Cardiac fibroblast (primary cell): ENCODE measurements at regions not wholly inside any gene's neighbourhood (a gene's known extent, or its start where the extent isn't known, plus 50 kb on each side); places are given as distances from the start of the nearest gene placed in this dataset.

Experiments used
- DNase-seq, 2 donors: peaks; one replicate each; pipeline versions ENCODE4 v3.0.0 to v3.0.0-alpha.2; 2010; ENCODE audit warnings: low read depth in 2 of 2
- H3K4me3 ChIP-seq, 2 donors: replicated peaks in 1 of 2; 1 replicate in 1 of 2; 2 replicates in 1 of 2; pipeline ENCODE4 v1.5.1; 2011; ENCODE audit warnings: low read depth in 2 of 2, low read length in 2 of 2, mild to moderate bottlenecking in 2 of 2, moderate library complexity in 1 of 2
- TF ChIP-seq, protein P1 (sequence below): IDR thresholded peaks from one replicate; pipeline ENCODE4 v1.5.1; 2011; ENCODE audit warnings: low read depth, mild to moderate bottlenecking, low read length, inconsistent platforms

DNA sequence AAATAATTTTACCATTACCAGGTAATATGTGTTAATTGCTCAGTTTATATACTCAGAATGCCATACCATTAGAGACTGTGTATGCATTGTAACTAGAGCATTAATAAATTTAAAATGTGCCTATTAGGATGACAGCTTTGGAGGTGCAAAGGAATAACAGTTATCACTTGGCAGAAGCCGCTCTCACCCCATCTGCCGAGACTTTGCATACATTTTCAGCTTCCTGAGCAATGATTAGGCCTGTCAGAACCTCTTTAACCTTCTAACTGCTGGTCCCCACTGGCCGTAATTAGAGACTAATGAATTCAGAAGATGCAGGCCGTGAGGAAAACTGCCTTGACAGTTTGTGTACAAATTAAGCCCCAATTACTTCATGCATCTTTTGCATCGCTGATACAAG, 158.0 kb upstream of the PROX1 start:
- H3K4me3 ChIP-seq = no peak overlapping the region
- TF ChIP-seq, protein P1, sequence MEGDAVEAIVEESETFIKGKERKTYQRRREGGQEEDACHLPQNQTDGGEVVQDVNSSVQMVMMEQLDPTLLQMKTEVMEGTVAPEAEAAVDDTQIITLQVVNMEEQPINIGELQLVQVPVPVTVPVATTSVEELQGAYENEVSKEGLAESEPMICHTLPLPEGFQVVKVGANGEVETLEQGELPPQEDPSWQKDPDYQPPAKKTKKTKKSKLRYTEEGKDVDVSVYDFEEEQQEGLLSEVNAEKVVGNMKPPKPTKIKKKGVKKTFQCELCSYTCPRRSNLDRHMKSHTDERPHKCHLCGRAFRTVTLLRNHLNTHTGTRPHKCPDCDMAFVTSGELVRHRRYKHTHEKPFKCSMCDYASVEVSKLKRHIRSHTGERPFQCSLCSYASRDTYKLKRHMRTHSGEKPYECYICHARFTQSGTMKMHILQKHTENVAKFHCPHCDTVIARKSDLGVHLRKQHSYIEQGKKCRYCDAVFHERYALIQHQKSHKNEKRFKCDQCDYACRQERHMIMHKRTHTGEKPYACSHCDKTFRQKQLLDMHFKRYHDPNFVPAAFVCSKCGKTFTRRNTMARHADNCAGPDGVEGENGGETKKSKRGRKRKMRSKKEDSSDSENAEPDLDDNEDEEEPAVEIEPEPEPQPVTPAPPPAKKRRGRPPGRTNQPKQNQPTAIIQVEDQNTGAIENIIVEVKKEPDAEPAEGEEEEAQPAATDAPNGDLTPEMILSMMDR = no peak
- no peak for DNase-seq

DNA sequence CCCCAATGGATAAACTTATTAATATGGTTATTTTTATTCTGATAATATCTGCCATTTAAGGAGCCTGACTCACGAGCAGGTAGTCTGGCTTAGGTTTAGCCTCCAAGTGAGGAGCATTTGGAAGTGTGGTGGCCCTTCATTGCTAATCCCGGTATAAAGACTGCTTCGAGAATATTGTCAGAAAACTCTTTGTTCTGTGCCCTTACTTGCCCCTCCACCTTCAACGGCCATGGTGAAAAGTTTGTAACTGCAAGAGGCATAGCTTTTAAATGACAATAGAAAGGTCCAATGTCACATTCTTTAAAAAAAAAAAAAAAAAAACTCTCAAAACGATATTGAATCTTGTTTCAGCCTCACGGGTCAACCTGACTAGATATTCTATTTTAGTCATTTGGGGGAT, 157.4 kb upstream of the PROX1 start:
- no peak overlapping the region for H3K4me3 ChIP-seq
- TF ChIP-seq, protein P1 = no peak
- no peak for DNase-seq

DNA sequence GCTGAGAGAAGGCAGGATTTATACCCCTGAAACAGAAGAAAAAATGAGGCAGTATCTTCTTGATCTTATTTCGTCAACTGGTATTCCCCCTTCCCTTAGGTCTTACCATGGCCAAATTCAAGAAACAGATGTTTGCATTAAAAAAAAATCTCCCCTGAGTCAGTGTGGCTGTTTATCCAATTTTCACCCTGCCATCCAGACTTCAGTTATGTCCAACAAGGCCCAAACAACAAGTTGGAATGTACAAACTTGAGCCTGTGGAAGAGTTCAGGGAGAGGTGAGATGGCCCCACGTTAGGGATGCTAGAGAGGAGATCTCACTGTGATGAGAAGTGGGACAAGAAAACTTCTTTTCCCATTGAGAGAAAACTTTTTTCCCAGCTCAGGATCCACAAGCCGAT, 147.2 kb upstream of the PROX1 start:
- H3K4me3 ChIP-seq = no peak overlapping the region
- no peak for DNase-seq
- TF ChIP-seq, protein P1 = no peak

DNA sequence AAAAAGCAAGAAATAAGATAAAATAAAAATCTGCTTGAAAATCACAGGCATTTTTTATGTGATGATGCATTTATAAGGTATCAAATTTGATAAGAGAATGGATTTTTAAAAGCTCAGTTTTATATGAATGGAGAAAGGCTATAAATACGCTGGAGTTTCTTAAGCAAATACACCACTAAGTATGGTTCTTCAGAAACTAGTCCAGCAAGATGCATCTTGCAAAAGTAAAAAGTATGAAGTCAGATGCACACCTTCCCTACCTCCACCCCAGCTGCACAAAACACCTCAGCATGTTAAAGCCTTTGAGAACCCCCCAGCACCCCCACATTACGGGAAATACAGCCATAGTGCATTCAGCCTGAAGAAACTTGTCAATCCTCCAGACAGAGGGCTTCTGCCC, 143.1 kb upstream of the PROX1 start:
- TF ChIP-seq, protein P1 = no peak
- no peak overlapping the region for H3K4me3 ChIP-seq

DNA sequence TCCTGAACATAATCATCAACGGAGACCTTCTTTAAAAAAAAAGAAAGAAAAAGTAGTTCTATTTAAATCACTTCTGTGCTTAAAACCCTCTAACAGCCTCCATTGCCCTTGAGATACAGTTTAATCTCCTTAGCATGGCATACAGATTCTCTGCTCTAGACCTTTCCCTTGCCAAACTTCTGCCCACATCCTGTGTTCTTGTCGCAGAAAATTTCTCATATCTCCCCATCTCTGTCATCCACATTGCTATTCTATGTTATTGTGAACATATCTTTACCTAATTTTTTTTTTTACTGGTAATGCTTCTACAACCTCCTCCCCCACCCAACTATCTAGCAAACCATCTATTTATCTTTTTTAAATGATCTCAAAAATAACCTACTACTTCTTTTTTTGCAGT, 135.7 kb upstream of the PROX1 start:
- no peak for DNase-seq
- TF ChIP-seq, protein P1 = no peak
- H3K4me3 ChIP-seq = no peak overlapping the region

More for the DNA sequence above, 143.1 kb upstream of the PROX1 start:
- DNase-seq = no peak

DNA sequence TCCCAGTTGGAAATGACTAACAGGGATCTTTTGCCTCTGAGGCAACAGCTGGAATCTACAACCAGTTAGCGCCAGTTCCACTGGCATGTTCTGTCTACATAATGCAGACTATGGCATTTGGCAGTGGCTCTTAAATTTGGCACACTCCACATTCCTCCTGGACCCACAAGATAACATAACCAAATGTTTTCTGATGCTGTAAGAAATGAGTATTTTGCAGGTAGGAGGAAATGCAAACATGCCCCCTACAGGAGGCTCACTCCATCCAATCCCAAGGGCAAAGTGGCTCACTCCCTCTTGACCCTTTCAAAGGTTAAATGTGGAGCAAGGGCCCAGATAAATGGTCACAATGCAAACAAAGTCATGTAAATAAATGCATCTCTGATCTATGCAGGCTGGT, 129.2 kb upstream of the PROX1 start:
- TF ChIP-seq, protein P1 = no peak
- H3K4me3 ChIP-seq = no peak overlapping the region
- DNase-seq = no peak

DNA sequence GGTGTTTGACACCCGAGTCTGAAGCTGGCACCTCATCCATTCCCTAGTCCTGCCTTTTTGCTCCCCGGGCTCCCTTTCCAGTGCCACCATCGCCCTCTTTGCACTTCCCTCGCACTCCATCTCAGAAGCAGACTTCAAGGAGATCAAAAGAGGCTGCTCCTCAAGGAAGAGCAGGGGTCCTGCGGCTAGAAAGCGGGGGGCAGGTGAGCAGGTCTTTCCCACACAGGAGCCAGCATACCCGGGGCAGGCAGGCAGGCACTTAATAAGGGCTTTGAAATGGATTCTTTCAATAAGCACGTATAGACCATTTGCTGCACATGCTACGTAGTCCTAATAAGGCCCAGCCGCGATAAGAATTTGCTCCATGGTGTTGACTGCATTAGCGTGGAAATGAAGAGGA, 125.9 kb upstream of the PROX1 start:
- no peak overlapping the region for H3K4me3 ChIP-seq
- TF ChIP-seq, protein P1 = no peak
- DNase-seq = no peak
